ENCODE measurements at regions not wholly inside any gene's neighbourhood (a gene's known extent, or its start where the extent isn't known, plus 50 kb on each side); places are given as distances from the start of the nearest gene placed in this dataset.

- no peak for DNase-seq
Measured at GRCh38 chr5:28215091-28215490, 1176.7 kb upstream of the CDH9 start.

DNA sequence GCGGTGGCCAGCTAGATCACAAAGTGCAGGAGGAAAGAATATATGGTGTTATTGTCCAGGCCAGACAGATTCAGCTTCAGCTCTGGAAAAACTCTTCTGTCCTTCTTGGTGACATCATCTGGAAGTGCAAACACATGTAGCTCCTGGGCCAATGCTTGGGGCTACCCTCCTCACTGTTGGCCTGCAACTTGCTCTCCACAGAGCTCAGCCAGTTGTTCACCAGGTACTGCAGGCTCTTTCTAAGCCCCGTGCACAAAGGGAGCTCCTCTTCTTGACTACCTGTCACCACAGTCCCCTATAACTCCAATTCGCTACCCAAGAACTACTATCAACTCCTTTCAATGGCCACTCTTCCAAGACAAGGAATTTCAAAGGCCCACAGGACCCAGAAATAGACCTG, 1175.9 kb upstream of the CDH9 start:
- DNase-seq = no peak

DNA sequence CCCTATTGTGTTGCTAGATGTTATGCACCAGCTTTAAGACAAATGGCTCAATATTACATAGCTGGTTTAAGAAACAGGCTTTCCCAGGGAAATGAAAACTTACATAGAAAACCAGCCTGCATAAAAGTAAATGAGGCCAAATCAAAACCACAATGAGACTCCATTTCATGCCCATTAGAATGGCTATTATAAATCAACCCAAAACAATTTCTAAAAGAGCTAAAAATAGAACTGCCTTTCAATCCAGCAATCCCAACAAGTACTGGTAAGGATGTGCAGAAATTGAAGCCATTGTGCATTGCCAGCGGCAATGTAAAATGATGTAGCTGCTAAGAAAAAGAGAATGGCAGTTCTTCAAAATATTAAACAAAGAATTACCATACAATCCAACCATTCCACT, 1170.0 kb upstream of the CDH9 start:
- DNase-seq = no peak

GRCh38 chr5:28190011-28190410, 1151.6 kb upstream of the CDH9 start:
- no peak for DNase-seq

DNA sequence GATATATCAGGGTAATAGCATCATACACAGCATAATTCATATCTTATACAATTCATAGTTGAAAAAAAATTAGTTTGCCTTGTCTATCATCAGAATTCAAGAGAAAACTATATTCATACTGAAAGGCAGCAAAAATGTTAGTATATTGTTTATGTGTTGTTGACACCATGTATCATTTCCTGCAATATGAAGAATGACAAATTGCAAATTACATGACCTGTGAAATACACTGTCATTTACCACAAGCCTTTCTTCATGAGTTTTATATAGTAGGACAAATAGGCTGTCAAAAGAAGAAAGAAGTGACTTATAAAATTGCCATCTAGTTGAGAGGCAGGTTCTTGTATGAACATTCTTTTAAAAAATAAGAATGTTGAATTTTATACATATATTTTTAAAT, 1136.3 kb upstream of the CDH9 start:
- no peak for DNase-seq

- DNase-seq = no peak
Measured at GRCh38 chr5:28165096-28165495, 1126.7 kb upstream of the CDH9 start.

DNA sequence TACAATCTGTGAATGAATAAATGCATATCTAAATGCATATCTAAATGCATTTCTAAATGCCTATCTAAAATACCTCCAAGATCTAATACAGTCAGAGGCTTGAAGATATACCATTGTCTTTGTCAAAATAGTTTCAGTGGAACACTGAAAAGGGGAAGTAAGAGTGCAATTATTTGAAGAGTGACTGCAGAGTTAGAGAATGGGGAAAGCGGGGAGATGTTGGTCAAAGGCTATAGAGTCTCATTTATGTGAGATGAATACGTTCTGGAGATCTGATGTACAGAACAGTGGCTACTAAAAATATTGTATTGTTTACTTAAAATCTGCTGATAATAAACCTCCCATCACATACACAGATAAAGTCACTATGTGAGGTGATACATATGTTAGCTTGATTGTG, 1126.2 kb upstream of the CDH9 start:
- no peak for DNase-seq

GRCh38 chr5:28156981-28157380, 1118.6 kb upstream of the CDH9 start:
- DNase-seq = no peak

DNA sequence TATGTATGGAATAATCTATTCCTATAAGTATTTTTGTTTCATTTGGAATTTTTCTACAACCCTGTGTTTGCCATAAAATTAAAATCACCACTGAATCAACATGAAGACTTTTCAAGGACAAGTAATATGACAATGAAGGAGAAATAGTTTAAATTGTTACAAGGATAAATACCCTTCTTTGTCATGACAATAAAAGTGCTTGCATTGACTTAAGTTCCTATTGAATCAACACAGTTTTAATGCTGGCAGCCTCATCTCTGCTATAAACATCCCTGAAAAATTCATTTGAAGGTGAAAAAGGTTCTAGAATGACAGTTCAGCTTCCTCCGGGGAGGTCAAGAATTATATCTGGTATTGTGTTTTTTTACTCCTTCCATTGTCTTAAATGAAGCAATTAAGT, 1105.1 kb upstream of the CDH9 start:
- no peak for DNase-seq

DNA sequence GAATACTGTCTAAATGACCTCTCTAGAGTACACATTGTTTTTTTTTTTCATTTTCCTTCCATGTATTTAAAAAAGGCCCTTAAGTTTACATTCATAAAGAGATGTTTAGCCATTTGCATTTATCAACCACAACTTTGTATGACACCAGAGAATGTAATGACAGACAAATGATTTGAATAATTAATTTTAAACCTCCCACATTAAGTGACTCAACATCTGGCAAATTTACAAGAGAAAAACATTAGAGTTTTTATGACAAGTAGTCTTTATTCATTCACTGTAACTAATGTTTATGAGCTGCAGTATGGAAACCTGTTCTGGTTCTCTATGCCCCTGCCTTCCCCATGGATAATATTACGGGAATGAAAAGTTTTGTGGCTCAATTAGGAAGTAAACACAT, 1093.8 kb upstream of the CDH9 start:
- DNase-seq = no peak

DNA sequence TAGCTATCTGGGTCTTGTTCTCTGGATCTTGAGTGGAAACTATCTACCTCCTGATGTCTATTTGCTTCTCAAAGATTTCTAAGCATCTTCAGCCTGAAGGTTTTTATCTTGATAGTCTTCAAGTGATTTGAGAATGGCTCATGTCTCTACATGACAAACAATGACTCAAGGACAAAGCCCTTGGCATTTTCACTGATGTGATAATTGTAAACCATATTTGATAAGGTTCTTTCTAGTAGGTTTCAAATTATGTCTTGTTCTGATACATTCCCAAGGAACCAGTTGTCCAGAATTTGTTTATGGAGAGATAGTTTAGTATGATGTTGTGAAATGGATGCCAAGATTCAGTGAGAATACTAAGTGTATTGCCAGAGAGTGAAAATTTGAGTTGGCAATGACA, 1079.3 kb upstream of the CDH9 start:
- no peak for DNase-seq

GRCh38 chr5:28117273-28117672, 1078.9 kb upstream of the CDH9 start:
- no peak for DNase-seq

GRCh38 chr5:28110781-28111180, 1072.4 kb upstream of the CDH9 start:
- DNase-seq = no peak

GRCh38 chr5:28104080-28104479, 1065.7 kb upstream of the CDH9 start:
- DNase-seq = no peak

DNA sequence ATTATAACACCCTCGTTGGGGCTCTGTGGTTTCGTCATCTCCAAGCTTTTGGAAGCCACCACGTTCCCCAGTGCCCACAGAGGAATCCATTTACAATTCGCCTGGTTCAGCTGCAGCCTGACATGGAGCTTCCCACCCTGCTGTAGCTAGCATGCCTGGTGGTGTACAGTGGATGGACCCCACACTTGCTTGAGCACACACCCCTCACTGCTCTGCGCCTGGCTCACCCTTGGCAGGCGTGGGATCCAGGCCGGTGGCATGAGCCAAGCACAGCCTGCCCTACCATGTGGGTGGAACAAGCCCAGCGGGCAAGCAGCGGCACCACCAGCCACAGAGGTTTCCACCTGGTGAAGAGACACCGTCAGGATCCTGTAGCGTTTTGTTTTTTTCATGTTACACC, 1045.7 kb upstream of the CDH9 start:
- DNase-seq = no peak

DNA sequence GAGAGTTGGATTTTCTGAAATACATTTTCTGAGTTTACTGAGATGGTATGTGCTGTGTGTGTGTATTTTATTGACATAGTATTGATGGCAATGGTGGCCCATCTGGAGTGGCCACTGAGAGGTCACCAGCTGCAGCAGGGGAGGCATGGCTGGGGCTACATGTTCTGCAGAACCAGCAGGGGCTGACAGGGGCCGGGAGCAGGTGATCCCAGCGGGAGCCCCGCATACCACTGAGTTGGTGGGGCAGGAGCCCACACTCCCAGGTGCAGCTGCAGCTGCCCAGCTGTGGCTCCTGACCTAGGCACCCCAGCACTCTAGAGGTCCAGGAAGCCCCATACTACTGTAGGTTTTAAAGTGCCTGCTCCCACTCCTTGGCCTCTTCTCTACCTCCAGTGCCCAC, 1044.2 kb upstream of the CDH9 start:
- no peak for DNase-seq

DNA sequence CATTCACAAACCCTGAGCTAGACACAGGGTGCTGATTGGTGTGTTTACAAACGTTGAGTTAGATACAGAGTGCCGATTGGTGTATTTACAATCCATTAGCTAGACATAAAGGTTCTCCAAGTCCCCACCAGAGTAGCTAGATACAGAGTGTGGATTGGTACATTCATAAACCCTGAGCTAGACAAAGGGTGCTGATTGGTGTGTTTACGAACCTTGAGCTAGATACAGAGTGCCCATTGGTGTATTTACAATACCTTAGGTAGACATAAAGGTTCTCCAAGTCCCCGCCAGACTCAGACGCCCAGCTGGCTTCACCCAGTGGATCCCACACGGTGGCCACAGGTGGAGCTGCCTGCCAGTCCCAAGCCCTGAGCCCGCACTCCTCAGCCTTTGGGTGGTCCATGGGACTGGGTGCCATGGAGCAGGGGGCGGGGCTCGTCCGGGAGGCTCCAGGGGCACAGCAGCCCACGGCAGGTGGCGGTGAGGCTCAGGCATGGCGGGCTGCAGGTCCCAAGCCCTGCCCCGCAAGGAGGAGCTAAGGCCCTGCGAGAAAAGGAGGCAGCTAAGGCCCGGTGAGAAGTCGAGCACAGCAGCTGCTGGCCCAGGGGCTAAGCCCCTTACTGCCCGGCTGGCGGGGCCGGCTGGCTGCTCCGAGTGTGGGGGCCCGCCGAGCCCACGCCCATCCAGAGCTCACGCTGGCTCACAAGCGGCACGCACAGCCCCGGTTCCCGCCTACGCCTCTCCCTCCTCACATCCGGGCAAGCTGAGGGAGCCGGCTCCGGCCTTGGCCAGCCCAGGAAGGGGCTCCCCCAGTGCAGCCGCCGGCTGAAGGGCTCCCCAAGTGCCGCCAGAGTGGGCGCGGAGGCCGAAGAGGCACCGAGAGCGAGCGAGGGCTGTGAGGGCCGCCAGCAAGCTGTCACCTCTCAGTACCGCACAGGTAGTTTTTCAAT, 1039.2 kb upstream of the CDH9 start:
- no peak for DNase-seq

DNA sequence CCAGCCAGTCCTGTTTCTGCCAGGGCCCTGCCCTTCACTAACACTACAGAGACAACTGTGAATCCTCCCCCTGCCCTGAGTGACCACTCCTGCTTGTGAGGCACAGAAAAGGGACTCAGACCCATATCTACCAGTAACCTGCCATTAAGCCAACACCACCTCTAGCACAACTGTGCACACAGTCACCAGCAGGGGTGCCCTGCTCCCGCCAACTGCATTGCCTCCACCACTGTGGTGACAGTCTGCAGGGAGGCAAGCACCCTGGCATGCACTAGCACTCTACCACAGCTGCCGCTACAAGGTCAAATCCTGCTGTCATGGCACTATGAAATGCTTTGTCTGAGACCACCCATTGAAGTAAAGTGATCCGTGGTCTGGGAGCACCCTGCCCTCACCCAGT, 1028.5 kb upstream of the CDH9 start:
- no peak for DNase-seq

DNA sequence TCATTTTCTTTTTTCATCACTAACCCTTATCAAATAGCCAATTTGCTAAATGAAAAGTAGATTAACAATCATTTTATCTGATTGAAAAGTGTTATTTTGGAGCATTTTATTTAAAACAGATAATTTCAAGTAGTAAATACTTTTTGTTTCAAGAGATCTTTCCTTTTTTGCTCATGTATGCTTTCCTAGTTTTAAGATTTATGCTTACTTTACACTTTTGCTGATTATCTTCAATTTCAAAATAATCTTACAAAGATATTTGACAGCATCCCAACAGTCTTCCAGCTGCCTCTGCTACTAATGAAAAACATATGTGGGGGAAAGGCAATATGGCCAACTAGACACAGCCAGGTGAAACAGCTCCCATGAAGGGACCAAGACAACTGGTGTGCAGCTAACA, 1027.3 kb upstream of the CDH9 start:
- no peak for DNase-seq

DNA sequence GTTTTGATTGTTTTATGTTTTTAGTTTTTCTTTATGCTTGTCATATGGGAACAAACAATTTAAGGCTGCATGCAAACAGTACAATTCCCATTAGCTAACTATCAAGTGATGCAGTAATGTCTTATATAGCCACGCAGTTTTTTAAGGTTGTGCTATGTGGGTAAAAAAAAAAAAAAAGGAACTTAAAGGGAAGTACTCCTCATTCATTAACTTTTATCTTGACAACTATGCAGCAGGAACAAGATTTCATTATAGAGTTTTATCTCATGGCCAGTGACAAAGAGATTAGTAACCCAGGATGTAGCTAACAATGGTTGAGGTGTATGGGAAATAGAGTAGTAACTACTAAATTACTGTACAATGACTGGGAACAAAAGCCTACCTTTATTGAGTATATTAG, 1008.2 kb upstream of the CDH9 start:
- DNase-seq = no peak

GRCh38 chr5:28027851-28028250, 989.5 kb upstream of the CDH9 start:
- DNase-seq = no peak

- no peak for DNase-seq
Measured at GRCh38 chr5:28017178-28017577, 978.8 kb upstream of the CDH9 start.

GRCh38 chr5:28014779-28015178, 976.4 kb upstream of the CDH9 start:
- DNase-seq = no peak

DNA sequence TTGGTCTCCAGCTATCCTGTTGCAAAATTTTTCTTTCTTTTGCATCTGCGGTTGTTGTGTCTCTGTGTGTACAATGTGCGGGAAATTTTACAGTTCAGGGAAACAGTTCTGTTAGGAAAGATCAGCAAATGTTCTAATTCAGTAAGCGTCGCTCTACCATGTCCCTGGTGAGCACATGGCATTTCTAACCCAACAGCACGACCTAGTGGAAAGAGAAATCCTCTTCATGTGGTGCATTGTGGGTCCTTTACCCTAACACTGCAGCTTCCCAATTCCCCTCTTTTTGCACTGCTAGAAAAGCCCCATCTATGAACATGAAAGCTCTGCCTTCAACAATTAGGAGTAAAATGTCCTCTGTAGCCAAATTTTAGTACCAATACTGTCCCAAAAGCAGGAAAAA, 974.2 kb upstream of the CDH9 start:
- DNase-seq = no peak

GRCh38 chr5:28009576-28009975, 971.2 kb upstream of the CDH9 start:
- no peak for DNase-seq
